Endothelial cell of umbilical vein (primary cell): ENCODE measurements at regions not wholly inside any gene's neighbourhood (a gene's known extent, or its start where the extent isn't known, plus 50 kb on each side); places are given as distances from the start of the nearest gene placed in this dataset.

Experiments
- BruUV-seq: library from RNA; stranded (reverse); fragments of 400-500 nt; replicated peaks from 2 replicates; lab custom pipeline; 2021; lab: Mats Ljungman, UMichigan
- CTCF ChIA-PET: fragments of 300-600, 350-600 bp; sonication (Branson Sonifier 250); formaldehyde crosslinking; loops from one replicate; lab custom pipeline; 2021; ENCODE audit warnings: antibody characterized with exemption, inconsistent platforms; lab: Charles Lee
- POLR2A ChIA-PET: fragments of 300-600, 350-600 bp; sonication (Branson Sonifier 250); formaldehyde crosslinking; loops from one replicate; lab custom pipeline; 2021; ENCODE audit warnings: antibody characterized with exemption, inconsistent platforms; lab: Charles Lee
- DNase-seq: peaks from one replicate; pipeline ENCODE4 v3.0.0-alpha.2; 2011; ENCODE audit warnings: low read depth, low spot score
- FAIRE-seq: peaks from 2 replicates; lab custom pipeline; 2011; peaks lifted over from hg19 to GRCh38; lab: Jason Lieb, UNC
- H2AFZ ChIP-seq: 2 replicates; pipeline ENCODE4 v1.6.0; 2012; ENCODE audit warnings: low read depth, low read length, control low read depth, inconsistent platforms
- H3K27ac ChIP-seq: 2 replicates; pipeline ENCODE4 v1.5.1; 2011; ENCODE audit warnings: low read depth, mild to moderate bottlenecking, control low read depth, low read length, moderate library complexity; ENCODE audit not compliant: insufficient read depth
- H3K27me3 ChIP-seq, 2 experiments: 2 replicates each; pipeline versions ENCODE4 v1.6.0 to v1.6.1; 2011; ENCODE audit warnings: low read length in 2 of 2, mixed read lengths in 1 of 2; ENCODE audit not compliant: control insufficient read depth in 2 of 2, insufficient read depth in 2 of 2
- H3K36me3 ChIP-seq, 2 experiments: 2 replicates in 1 of 2; 3 replicates in 1 of 2; pipeline ENCODE4 v1.5.1; 2011; ENCODE audit warnings: low read length in 2 of 2, mild to moderate bottlenecking in 1 of 2, moderate library complexity in 1 of 2; ENCODE audit not compliant: control insufficient read depth in 2 of 2, insufficient read depth in 2 of 2; ENCODE audit errors: extremely low read depth in 1 of 2
- H3K4me1 ChIP-seq: 3 replicates; pipeline ENCODE4 v1.5.1; 2011; ENCODE audit warnings: mild to moderate bottlenecking, low read length; ENCODE audit not compliant: control insufficient read depth, insufficient read depth; ENCODE audit errors: extremely low read depth
- H3K4me2 ChIP-seq: 2 replicates; pipeline ENCODE4 v1.6.1; 2011; ENCODE audit warnings: low read length, control low read depth, mixed read lengths; ENCODE audit not compliant: insufficient read depth
- H3K4me3 ChIP-seq, 3 experiments: fragments of 200-600 bp in 1 of 3; sonication (generic), shearing (Covaris generic) in 1 of 3; replicated peaks in 1 of 3; 2 replicates each; pipeline ENCODE4 v1.5.1; 2011 to 2016; ENCODE audit warnings: control low read depth in 3 of 3, low read length in 3 of 3, mild to moderate bottlenecking in 2 of 3, inconsistent platforms in 1 of 3, low read depth in 1 of 3, moderate library complexity in 1 of 3; ENCODE audit not compliant: insufficient read depth in 1 of 3
- H3K79me2 ChIP-seq: 2 replicates; pipeline ENCODE4 v1.6.0; 2012; ENCODE audit warnings: low read length, inconsistent platforms; ENCODE audit not compliant: control insufficient read depth, insufficient read depth
- H3K9ac ChIP-seq: replicated peaks from 2 replicates; pipeline ENCODE3; 2011; ENCODE audit warnings: low read length, control low read depth; ENCODE audit not compliant: insufficient read depth; ENCODE audit errors: extremely low read depth
- H3K9me1 ChIP-seq: replicated peaks from 3 replicates; pipeline ENCODE4 v1.6.0; 2011; ENCODE audit warnings: mild to moderate bottlenecking, low read length; ENCODE audit not compliant: control insufficient read depth, insufficient read depth; ENCODE audit errors: extremely low read depth
- H3K9me3 ChIP-seq: replicated peaks from 2 replicates; pipeline ENCODE4 v1.5.1; 2012; ENCODE audit warnings: low read length, inconsistent platforms; ENCODE audit not compliant: control insufficient read depth, insufficient read depth
- H4K20me1 ChIP-seq: replicated peaks from 2 replicates; pipeline ENCODE3; 2011; ENCODE audit warnings: mild to moderate bottlenecking, low read length; ENCODE audit not compliant: control insufficient read depth, insufficient read depth; ENCODE audit errors: extremely low read depth
- CTCF ChIP-seq, 2 donors: IDR thresholded peaks; 1 replicate in 1 of 2; 2 replicates in 1 of 2; pipeline ENCODE4 v1.5.1; 2011; ENCODE audit warnings: low read length in 2 of 2, mild to moderate bottlenecking in 2 of 2, moderate library complexity in 2 of 2, control low read depth in 1 of 2, inconsistent platforms in 1 of 2, low read depth in 1 of 2; ENCODE audit not compliant: insufficient read depth in 1 of 2; ENCODE audit errors: extremely low read depth in 1 of 2
- EZH2 ChIP-seq: IDR thresholded peaks from 2 replicates; pipeline ENCODE4 v1.6.1; 2012; ENCODE audit warnings: borderline replicate concordance, low read depth, mild to moderate bottlenecking, moderate library complexity, low read length, inconsistent platforms; ENCODE audit not compliant: severe bottlenecking
- FOS ChIP-seq: IDR thresholded peaks from 2 replicates; pipeline ENCODE4 v1.6.1; 2011; ENCODE audit warnings: mild to moderate bottlenecking, low read length, moderate library complexity, borderline replicate concordance; ENCODE audit not compliant: insufficient read depth
- GATA2 ChIP-seq: IDR thresholded peaks from 2 replicates; pipeline ENCODE4 v1.7.0; 2011; ENCODE audit warnings: low read depth, mild to moderate bottlenecking, moderate library complexity, mixed read lengths, low read length; ENCODE audit not compliant: insufficient read length, insufficient read depth
- JUN ChIP-seq: IDR thresholded peaks from 2 replicates; pipeline ENCODE4 v1.6.1; 2011; ENCODE audit warnings: borderline replicate concordance, low read depth; ENCODE audit not compliant: insufficient read length, insufficient read depth
- MYC ChIP-seq: IDR thresholded peaks from one replicate; pipeline ENCODE4 v1.6.1; 2011; ENCODE audit warnings: mild to moderate bottlenecking, low read depth, low read length
- POLR2A ChIP-seq: IDR thresholded peaks from 2 replicates; pipeline ENCODE4 v1.6.1; 2012; ENCODE audit warnings: low read depth, mild to moderate bottlenecking, control low read depth, low read length
- POLR2AphosphoS5 ChIP-seq: IDR thresholded peaks from 2 replicates; pipeline ENCODE4 v1.6.1; 2012; ENCODE audit warnings: low read depth, mild to moderate bottlenecking, control low read depth, low read length, moderate library complexity; ENCODE audit not compliant: insufficient read depth
- dilution Hi-C: fragments of 300-500 bp; cut with MboI; formaldehyde crosslinking; loops from one replicate; pipeline ENCODE4 v1.15.0; 2019; ENCODE audit warnings: low sequenced_read_pairs; ENCODE audit not compliant: extremely low pct_ligation_motif_present
- intact Hi-C: fragments of 100-400 bp; cut with micrococcal nuclease; formaldehyde crosslinking; loops from one replicate; pipeline ENCODE4 v1.10.0; 2022
- TF ChIP-seq, protein P1 (sequence below): IDR thresholded peaks from 2 replicates; pipeline ENCODE4 v1.6.1; 2011; ENCODE audit not compliant: insufficient read depth, insufficient read length

GRCh38 chr1:55604749-55605148 lies 389.6 kb upstream of the USP24 start:
- dilution Hi-C loops (no loop called here), intact Hi-C loops (no loop called here)
- no peak for FAIRE-seq
- Histone ChIP-seq H4K20me1 (no peaks in the 10 kb centered on the region), H3K27ac (no peak overlapping the region), H3K4me3 (no peak overlapping the region), H3K4me2 (no peak overlapping the region), H3K79me2 (no peaks in the 10 kb centered on the region), H3K9ac (no peak overlapping the region), H3K27me3 (no peaks in the 10 kb centered on the region), H3K9me1 (no peaks in the 10 kb centered on the region), H3K36me3 (no peaks in the 10 kb centered on the region), H3K9me3 (no peaks in the 10 kb centered on the region), H2AFZ (no peak overlapping the region), H3K4me1 (no peaks in the 10 kb centered on the region)
- TF ChIP-seq GATA2, result no peak
- no peak for TF ChIP-seq FOS
- no peak for TF ChIP-seq POLR2A
- no peak for TF ChIP-seq EZH2
- TF ChIP-seq MYC, result no peak
- no peak for TF ChIP-seq JUN
- TF ChIP-seq POLR2AphosphoS5, result no peak
- TF ChIP-seq, protein P1, sequence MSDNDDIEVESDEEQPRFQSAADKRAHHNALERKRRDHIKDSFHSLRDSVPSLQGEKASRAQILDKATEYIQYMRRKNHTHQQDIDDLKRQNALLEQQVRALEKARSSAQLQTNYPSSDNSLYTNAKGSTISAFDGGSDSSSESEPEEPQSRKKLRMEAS, result no peak
- no peak for TF ChIP-seq CTCF (IDR thresholded peaks at IDR 0.05; ENCODE audit: extremely low read depth in 1 of 2, insufficient read depth in 1 of 2, low read depth in 1 of 2, low read length in 2 of 2)
- CTCF ChIA-PET, result interaction anchor here (0.5 to 1.6 kb wide), 3 partner anchors 12 to 980 kb away, joined by 3 to 6 read pairs (median 4); no protein-coding TSS in a partner anchor
- POLR2A ChIA-PET, result no interaction called here
- DNase-seq, result no peak
- BruUV-seq, result no TSS peak
